Mucosa of gallbladder (tissue), 1 donor: ENCODE measurements at regions not wholly inside any gene's neighbourhood (a gene's known extent, or its start where the extent isn't known, plus 50 kb on each side); places are given as distances from the start of the nearest gene placed in this dataset.

ENCODE experiments used
- DNase-seq: peaks from one replicate; pipeline ENCODE4 v3.0.0-alpha.2; 2020; ENCODE audit warnings: low spot score
- donor health status: DM: no; HTN: no; CAD: no.

GRCh38 chr10:129101232-129101980 is 365.6 kb upstream of the MGMT start:
- no peak for DNase-seq

GRCh38 chr10:129102906-129103693 is 363.9 kb upstream of the MGMT start:
- no peak for DNase-seq

- no peak for DNase-seq
Observed at GRCh38 chr10:129104266-129105045, 362.6 kb upstream of the MGMT start.

- DNase-seq: no peak
Observed at GRCh38 chr10:129105266-129105665, 361.8 kb upstream of the MGMT start.

- DNase-seq: no peak
Observed at GRCh38 chr10:129106314-129106713, 360.7 kb upstream of the MGMT start.

DNA sequence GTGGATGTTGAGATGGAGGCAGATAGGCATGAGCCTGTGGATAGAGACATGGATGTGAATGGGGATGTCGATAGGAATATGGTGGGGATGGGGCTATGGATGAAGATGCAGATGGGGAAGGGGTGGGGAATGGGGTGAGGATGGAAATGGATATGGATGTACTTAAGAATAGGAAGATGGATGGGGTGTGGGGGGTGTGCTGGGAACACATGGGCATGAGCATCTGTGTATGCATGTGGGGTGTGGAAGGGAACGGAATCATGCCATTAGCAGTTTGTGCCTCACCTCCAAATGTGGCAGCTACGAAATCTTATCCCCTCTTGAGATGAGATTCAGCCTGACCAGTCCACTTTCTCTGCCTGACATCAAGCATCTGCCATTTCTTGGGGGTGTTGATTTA is 359.5 kb upstream of the MGMT start:
- no peak for DNase-seq

- no peak for DNase-seq
Observed at GRCh38 chr10:129108378-129108777, 358.7 kb upstream of the MGMT start.

DNA sequence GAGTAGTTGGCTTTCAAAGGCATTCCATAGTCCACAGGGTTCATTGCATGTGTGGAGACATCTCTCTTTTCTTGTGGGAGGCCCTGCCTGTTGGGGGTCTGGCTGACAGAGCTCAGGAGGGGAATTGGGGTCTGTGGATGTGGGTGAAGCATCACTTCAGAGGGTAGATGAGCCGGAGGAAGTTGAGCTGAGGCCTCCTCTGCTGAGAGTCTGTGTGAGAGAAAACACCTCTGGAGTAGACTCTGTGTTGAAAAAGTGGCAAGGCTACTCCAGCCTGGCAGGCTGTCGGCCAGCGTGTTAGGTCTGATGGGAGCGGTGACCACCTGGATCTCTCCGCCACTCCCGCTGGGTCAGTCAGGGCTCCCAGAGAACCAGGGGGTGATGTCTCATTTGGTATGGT is 358.0 kb upstream of the MGMT start:
- DNase-seq: no peak

- DNase-seq: no peak
Observed at GRCh38 chr10:129110780-129111179, 356.3 kb upstream of the MGMT start.

- DNase-seq: no peak
Observed at GRCh38 chr10:129111922-129112321, 355.1 kb upstream of the MGMT start.

DNA sequence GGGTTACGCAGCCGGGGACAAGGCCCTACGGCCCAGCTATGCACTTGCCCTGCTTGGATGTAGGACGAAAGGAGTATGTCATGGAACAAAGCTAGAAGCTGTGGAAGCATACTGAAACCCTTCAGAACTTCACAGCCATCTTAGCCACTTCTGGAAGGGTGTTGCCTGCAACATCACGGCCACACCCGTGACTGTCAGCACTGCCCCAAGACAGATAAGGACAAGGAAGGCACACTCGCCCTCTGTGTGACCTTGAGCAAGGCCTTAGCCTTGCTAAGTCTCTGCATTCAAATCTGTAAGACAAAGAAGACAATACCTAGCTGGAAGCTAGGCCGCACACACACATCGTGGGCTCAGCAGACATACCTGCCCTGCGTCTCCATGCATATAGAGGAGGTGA is 352.5 kb upstream of the MGMT start:
- DNase-seq: no peak

DNA sequence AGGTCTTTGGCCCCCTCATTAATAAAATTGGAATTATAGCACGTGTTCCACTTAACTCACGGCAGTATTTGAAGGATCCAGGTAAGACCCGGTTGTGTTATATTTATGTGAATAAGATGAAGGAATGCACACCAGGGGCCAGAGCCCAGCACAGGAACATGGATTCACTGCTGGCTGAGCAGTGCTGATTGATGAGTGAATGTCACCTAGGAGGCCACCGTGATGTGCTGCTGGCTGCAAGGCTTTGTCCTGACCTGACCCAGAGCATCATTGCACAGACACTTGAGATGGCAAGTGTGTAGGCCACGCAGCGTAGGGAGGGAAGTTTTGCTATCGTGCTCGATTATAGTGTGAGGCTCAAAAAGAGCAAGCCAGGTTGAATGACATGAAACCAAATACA is 350.7 kb upstream of the MGMT start:
- DNase-seq: no peak

DNA sequence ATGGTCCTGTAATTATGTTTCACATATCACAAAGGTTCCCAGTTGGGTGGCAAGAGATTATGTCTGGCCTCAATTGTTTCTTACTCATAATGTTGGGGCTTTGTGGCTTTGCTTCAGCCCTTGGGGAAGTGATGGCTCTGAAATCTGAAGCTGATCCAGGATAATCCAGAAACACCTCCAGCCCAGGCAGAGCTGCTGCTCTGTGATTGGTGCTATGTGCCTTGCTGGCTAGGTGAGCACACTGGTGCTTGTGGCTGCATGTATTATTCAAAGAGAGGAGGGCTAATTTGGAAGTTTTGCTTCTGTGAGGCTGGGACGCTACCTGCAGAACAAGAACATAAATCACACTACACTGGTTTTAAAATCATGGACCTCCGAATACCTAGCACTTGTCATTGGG is 346.6 kb upstream of the MGMT start:
- no peak for DNase-seq

DNA sequence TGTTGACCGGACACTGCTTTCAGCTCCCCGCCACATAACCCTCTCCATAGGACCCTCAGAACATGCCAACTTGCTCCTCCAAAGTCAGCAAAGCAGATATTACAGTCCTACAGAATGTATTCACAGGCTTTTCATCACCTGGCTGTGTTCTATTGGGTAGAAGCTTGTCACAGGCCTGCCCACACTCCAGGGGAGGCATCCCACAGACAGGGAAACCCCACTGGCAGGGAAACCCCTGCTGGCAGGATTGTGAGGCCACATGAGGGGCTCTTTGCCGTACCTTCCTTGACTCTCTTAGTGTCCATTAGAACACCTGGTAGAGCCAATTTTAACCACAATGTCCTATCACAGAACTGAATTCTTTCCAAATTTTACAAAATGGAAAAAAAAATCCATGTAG is 344.2 kb upstream of the MGMT start:
- DNase-seq: no peak

- no peak for DNase-seq
Observed at GRCh38 chr10:129123428-129123827, 343.6 kb upstream of the MGMT start.

GRCh38 chr10:129126982-129127381 is 340.1 kb upstream of the MGMT start:
- DNase-seq: no peak

DNA sequence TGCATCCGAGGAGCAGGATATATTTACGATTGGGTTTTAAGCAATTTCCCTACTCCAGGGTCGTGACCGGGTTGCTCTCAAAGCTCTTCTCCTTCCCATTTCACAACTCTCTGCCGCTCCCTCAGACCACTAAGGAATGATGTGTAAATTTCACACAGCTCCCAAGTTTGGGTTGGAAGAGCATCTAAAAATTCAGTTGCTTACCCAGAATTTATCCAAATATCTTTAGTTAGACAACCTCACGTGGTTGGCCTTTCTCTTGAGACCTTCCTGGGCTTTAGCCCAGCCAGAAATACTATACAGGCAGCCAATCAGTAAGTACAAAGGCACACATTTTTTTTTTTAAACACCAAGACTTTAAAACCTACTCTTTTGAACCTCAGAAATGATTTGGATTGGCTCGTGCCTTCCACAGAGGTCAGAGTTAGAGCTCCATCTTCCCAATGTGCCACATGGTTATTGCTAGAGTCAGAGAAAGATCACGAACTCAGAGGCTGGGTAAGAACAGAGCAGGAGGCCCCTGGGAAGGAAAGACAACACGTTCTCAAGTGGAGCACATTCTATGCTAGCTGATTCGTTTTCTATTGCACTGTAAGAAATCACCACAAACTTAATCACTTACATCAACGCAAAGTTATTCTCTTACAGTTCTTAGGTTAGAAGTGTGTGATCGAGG is 335.4 kb upstream of the MGMT start:
- no peak for DNase-seq

DNA sequence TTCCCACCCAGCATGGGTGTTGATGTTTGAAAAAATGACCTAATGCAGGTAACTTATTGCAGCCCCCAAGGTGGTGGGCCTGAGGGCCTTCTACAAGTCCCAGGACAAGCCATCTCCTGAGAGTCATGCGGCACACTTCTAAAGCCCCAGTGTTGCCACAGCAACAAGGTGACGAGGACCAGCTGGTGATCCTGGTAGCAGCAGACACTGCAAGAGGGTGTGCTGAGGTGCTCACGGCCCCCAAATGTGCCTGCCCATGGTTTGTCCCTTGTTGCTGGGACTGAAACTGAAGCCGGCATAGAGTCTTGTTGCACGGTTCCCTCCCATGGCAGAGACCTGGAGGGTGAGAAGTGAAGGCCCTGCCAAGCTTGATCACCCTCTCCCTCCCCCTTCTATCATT is 333.2 kb upstream of the MGMT start:
- DNase-seq: no peak

- DNase-seq: no peak
Observed at GRCh38 chr10:129134371-129134770, 332.7 kb upstream of the MGMT start.

GRCh38 chr10:129135624-129136023 is 331.4 kb upstream of the MGMT start:
- no peak for DNase-seq

DNA sequence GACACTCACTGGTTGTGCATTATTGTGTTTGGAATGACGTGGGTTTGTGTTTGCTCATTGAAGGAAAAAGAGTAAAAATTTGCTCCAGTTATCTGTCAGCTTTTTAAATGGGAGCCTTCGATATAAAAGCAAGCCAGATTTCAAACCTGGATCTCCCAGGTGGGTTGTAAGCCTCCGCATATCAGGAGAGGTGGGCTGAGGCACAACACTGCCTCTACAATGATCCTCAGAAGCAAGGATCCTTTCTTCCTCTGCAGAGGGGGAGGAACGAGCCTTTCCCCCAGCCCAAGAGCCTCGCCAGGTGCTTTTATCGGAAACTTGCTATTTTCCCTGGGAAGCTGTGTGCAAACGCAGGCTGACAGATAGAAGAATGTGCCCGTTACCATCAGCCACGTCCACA is 331.0 kb upstream of the MGMT start:
- DNase-seq: no peak

DNA sequence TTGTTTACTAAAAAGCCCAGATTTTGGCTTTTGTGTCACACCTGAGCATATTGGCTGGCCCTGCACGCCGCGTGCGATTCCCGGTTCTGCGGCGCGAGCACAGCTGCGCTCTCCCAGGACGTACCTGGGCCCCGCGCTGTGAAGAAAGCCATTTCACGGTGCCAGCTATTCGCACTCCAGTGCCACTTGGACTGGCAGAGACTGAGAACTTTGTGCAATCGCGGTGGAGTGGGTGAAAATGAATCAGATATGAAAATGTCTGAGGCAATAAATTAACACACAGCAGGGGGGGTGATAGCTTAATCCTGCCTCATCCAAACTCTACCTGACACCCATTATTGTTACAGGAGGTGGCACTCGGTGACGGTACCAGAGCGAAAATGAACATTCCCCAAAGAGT is 330.1 kb upstream of the MGMT start:
- DNase-seq: no peak
